ENCODE measurements at regions not wholly inside any gene's neighbourhood (a gene's known extent, or its start where the extent isn't known, plus 50 kb on each side); places are given as distances from the start of the nearest gene placed in this dataset.

DNA sequence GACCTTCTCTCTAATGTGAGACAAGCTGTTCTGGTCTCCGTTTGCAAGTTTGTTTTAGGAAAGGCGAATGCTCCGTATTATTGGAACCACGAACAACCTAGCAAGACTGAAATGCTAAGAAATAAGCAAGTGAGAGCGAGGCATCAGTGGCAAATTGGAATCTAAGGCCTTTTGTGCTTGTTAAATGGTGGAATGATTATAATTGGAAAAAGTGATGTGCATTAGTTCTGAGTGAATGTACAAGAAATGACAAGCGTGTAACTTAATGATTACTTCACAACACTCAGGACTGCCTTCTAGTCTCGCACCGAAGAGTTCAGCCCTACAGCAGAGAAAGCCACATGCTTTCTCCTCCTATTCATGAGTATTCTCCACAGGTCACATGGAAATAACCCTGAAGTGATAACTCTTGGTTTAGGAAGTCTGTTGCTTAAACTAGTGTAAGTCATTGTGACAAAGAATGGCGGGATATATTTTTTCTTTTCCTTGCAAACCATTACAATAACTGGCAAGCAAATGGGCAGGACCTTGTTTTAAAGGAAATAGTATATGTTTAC is 392.2 kb upstream of the FIGN start:
- Histone ChIP-seq H3K27me3 (ENCODE audit: insufficient read depth, low read length) (peaks cover 9% of the 10 kb centered on the region), H3K4me3 (replicated peaks in 1 of 2; ENCODE audit: low read depth in 1 of 2, low read length in 2 of 2) (no peak overlapping the region), H3K4me2 (ENCODE audit: low read length) (no peak overlapping the region), H3K27ac (ENCODE audit: low read depth, low read length) (no peak overlapping the region), H3K9me2 (ENCODE audit: insufficient read depth) (no peaks in the 10 kb centered on the region), H3K4me1 (ENCODE audit: control insufficient read depth in 1 of 2, insufficient read depth in 2 of 2, low read length in 2 of 2) (no peaks in the 10 kb centered on the region), H3K9me3 (ENCODE audit: control insufficient read depth in 1 of 2, insufficient read depth in 1 of 2, low read depth in 1 of 2, low read length in 2 of 2) (no peaks in the 10 kb centered on the region), H3K36me3 (ENCODE audit: control insufficient read depth in 1 of 2, insufficient read depth in 2 of 2, low read length in 2 of 2) (no peaks in the 10 kb centered on the region), H4K20me1 (ENCODE audit: insufficient read depth) (no peaks in the 10 kb centered on the region; the same call in 1 of the 2 replicates), H3K9ac (ENCODE audit: low read length) (no peak overlapping the region), H3K79me2 (ENCODE audit: insufficient read depth, low read length) (no peaks in the 10 kb centered on the region), H2AFZ (ENCODE audit: low read depth, low read length, poor library complexity, severe bottlenecking) (no peak overlapping the region)
- no peak for TF ChIP-seq CEBPB (IDR thresholded peaks at IDR 0.05; ENCODE audit: low read depth)
- TF ChIP-seq, protein P1, sequence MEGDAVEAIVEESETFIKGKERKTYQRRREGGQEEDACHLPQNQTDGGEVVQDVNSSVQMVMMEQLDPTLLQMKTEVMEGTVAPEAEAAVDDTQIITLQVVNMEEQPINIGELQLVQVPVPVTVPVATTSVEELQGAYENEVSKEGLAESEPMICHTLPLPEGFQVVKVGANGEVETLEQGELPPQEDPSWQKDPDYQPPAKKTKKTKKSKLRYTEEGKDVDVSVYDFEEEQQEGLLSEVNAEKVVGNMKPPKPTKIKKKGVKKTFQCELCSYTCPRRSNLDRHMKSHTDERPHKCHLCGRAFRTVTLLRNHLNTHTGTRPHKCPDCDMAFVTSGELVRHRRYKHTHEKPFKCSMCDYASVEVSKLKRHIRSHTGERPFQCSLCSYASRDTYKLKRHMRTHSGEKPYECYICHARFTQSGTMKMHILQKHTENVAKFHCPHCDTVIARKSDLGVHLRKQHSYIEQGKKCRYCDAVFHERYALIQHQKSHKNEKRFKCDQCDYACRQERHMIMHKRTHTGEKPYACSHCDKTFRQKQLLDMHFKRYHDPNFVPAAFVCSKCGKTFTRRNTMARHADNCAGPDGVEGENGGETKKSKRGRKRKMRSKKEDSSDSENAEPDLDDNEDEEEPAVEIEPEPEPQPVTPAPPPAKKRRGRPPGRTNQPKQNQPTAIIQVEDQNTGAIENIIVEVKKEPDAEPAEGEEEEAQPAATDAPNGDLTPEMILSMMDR (IDR thresholded peaks at IDR 0.05 in 2 of 3, conservative IDR thresholded peaks at IDR 0.05 in 1 of 3; ENCODE audit: borderline replicate concordance in 1 of 3, insufficient read depth in 1 of 3, low read depth in 2 of 3, low read length in 2 of 3): no peak
- no peak for TF ChIP-seq EZH2 (IDR thresholded peaks at IDR 0.05)
- TF ChIP-seq YY1 (IDR thresholded peaks at IDR 0.05; ENCODE audit: extremely low read depth, insufficient replicate concordance, low read depth, low read length): no peak
- TF ChIP-seq REST (IDR thresholded peaks at IDR 0.05; ENCODE audit: low read depth): no peak
- no peak for TF ChIP-seq ZNF274 (IDR thresholded peaks at IDR 0.05; ENCODE audit: low read depth, low read length)
- TF ChIP-seq JUND (IDR thresholded peaks at IDR 0.05): no peak
- no peak for TF ChIP-seq EZH2phosphoT487 (IDR thresholded peaks at IDR 0.05; ENCODE audit: borderline replicate concordance)
- no peak for TF ChIP-seq MAX (IDR thresholded peaks at IDR 0.05)
- TF ChIP-seq SP1 (IDR thresholded peaks at IDR 0.05; ENCODE audit: low read depth): no peak
- no peak for TF ChIP-seq FOSL1 (IDR thresholded peaks at IDR 0.05; ENCODE audit: low read depth)
- TF ChIP-seq, protein P2, sequence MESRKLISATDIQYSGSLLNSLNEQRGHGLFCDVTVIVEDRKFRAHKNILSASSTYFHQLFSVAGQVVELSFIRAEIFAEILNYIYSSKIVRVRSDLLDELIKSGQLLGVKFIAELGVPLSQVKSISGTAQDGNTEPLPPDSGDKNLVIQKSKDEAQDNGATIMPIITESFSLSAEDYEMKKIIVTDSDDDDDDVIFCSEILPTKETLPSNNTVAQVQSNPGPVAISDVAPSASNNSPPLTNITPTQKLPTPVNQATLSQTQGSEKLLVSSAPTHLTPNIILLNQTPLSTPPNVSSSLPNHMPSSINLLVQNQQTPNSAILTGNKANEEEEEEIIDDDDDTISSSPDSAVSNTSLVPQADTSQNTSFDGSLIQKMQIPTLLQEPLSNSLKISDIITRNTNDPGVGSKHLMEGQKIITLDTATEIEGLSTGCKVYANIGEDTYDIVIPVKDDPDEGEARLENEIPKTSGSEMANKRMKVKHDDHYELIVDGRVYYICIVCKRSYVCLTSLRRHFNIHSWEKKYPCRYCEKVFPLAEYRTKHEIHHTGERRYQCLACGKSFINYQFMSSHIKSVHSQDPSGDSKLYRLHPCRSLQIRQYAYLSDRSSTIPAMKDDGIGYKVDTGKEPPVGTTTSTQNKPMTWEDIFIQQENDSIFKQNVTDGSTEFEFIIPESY (IDR thresholded peaks at IDR 0.05; ENCODE audit: extremely low read depth, insufficient replicate concordance, low read length): no peak
- no peak for ATAC-seq
- CTCF ChIA-PET: interaction anchor here (1.3 kb wide), 1 partner anchor 67 kb away, joined by 4 read pairs; no protein-coding TSS in a partner anchor
- no TSS peak for BruUV-seq (replicated peaks)
- no peak for DNase-seq (ENCODE audit: low read depth, low spot score)
- RAD21 ChIA-PET (ENCODE audit: low non-redundant PET in 1 of 2, low total read pairs in 2 of 2, uncharacterized antibody in 2 of 2, unreplicated experiment in 2 of 2): no interaction called here
- POLR2A ChIA-PET: no interaction called here
- intact Hi-C loops (cut with micrococcal nuclease): no loop called here
